ENCODE measurements at regions not wholly inside any gene's neighbourhood (a gene's known extent, or its start where the extent isn't known, plus 50 kb on each side); places are given as distances from the start of the nearest gene placed in this dataset.

- no peaks in the 10 kb centered on the region for H3K36me3 ChIP-seq (ENCODE audit: low read depth)
- no peak overlapping the region for H2AFZ ChIP-seq
- no TSS peak for BruUV-seq (replicated peaks)
- TF ChIP-seq EZH2 (IDR thresholded peaks at IDR 0.05; ENCODE audit: low read depth) (no peak), CTCF (conservative IDR thresholded peaks at IDR 0.05) (no peak)
- CTCF ChIA-PET = no interaction called here
- no peaks in the 10 kb centered on the region for H3K9me2 ChIP-seq (ENCODE audit: insufficient read depth)
- peaks cover 16% of the 10 kb centered on the region for H3K4me1 ChIP-seq (replicated peaks; ENCODE audit: insufficient read depth)
- H3K4me3 ChIP-seq = no peak overlapping the region
- no peaks in the 10 kb centered on the region for H3K27me3 ChIP-seq (ENCODE audit: insufficient read depth, low read depth)
- H3F3A ChIP-seq (ENCODE audit: insufficient read depth, low read depth) = no peaks in the 10 kb centered on the region
- no peaks in the 10 kb centered on the region for H3K9me3 ChIP-seq (ENCODE audit: insufficient read depth, low read depth)
- no peaks in the 10 kb centered on the region for H4K20me1 ChIP-seq (ENCODE audit: insufficient read depth)
- no peaks in the 10 kb centered on the region for H3K79me2 ChIP-seq (ENCODE audit: low read depth)
- no peak for DNase-seq
- intact Hi-C loops (cut with micrococcal nuclease; ENCODE audit: unreplicated experiment) = no loop called here
- no peak overlapping the region for H3K4me2 ChIP-seq
- H3K27ac ChIP-seq = no peak overlapping the region
- POLR2A ChIA-PET (ENCODE audit: unreplicated experiment) = no interaction called here
Measured at GRCh38 chr16:55041540-55042234, 111.0 kb downstream of the IRX5 start.

GRCh38 chr16:55042556-55043432, 112.1 kb downstream of the IRX5 start:
- H3K27ac ChIP-seq = no peak overlapping the region
- no peak overlapping the region for H3K4me2 ChIP-seq
- no peaks in the 10 kb centered on the region for H3K9me2 ChIP-seq (ENCODE audit: insufficient read depth)
- ChIA-PET CTCF (no interaction called here), POLR2A (ENCODE audit: unreplicated experiment) (no interaction called here)
- H4K20me1 ChIP-seq (ENCODE audit: insufficient read depth) = no peaks in the 10 kb centered on the region
- H3K27me3 ChIP-seq (ENCODE audit: insufficient read depth, low read depth) = no peaks in the 10 kb centered on the region
- BruUV-seq (replicated peaks) = no TSS peak
- no peaks in the 10 kb centered on the region for H3K79me2 ChIP-seq (ENCODE audit: low read depth)
- TF ChIP-seq CTCF (conservative IDR thresholded peaks at IDR 0.05) (no peak), EZH2 (IDR thresholded peaks at IDR 0.05; ENCODE audit: low read depth) (no peak)
- no peak overlapping the region for H2AFZ ChIP-seq
- H3F3A ChIP-seq (ENCODE audit: insufficient read depth, low read depth) = no peaks in the 10 kb centered on the region
- intact Hi-C loops (cut with micrococcal nuclease; ENCODE audit: unreplicated experiment) = no loop called here
- no peaks in the 10 kb centered on the region for H3K36me3 ChIP-seq (ENCODE audit: low read depth)
- H3K9me3 ChIP-seq (ENCODE audit: insufficient read depth, low read depth) = no peaks in the 10 kb centered on the region
- no peak for DNase-seq
- no peak overlapping the region for H3K4me3 ChIP-seq
- H3K4me1 ChIP-seq (replicated peaks; ENCODE audit: insufficient read depth) = peaks cover 16% of the 10 kb centered on the region

- Histone ChIP-seq H3K9me3 (ENCODE audit: insufficient read depth, low read depth) (no peaks in the 10 kb centered on the region), H3K79me2 (ENCODE audit: low read depth) (no peaks in the 10 kb centered on the region), H3K27ac (no peak overlapping the region), H3K4me2 (no peak overlapping the region), H3K4me3 (no peak overlapping the region), H3K9me2 (ENCODE audit: insufficient read depth) (no peaks in the 10 kb centered on the region), H3F3A (ENCODE audit: insufficient read depth, low read depth) (no peaks in the 10 kb centered on the region), H3K27me3 (ENCODE audit: insufficient read depth, low read depth) (no peaks in the 10 kb centered on the region), H3K36me3 (ENCODE audit: low read depth) (no peaks in the 10 kb centered on the region), H4K20me1 (ENCODE audit: insufficient read depth) (no peaks in the 10 kb centered on the region), H3K4me1 (replicated peaks; ENCODE audit: insufficient read depth) (peaks cover 15% of the 10 kb centered on the region), H2AFZ (no peak overlapping the region)
- POLR2A ChIA-PET (ENCODE audit: unreplicated experiment) = no interaction called here
- CTCF ChIA-PET = no interaction called here
- intact Hi-C loops (cut with micrococcal nuclease; ENCODE audit: unreplicated experiment) = no loop called here
- TF ChIP-seq EZH2 (IDR thresholded peaks at IDR 0.05; ENCODE audit: low read depth) (no peak), CTCF (conservative IDR thresholded peaks at IDR 0.05) (no peak; the same call in 1 of the 2 replicates)
- DNase-seq = no peak
- no TSS peak for BruUV-seq (replicated peaks)
Measured at GRCh38 chr16:55043499-55043898, 112.8 kb downstream of the IRX5 start.
